ENCODE measurements at regions not wholly inside any gene's neighbourhood (a gene's known extent, or its start where the extent isn't known, plus 50 kb on each side); places are given as distances from the start of the nearest gene placed in this dataset.

- TF ChIP-seq, protein P1, sequence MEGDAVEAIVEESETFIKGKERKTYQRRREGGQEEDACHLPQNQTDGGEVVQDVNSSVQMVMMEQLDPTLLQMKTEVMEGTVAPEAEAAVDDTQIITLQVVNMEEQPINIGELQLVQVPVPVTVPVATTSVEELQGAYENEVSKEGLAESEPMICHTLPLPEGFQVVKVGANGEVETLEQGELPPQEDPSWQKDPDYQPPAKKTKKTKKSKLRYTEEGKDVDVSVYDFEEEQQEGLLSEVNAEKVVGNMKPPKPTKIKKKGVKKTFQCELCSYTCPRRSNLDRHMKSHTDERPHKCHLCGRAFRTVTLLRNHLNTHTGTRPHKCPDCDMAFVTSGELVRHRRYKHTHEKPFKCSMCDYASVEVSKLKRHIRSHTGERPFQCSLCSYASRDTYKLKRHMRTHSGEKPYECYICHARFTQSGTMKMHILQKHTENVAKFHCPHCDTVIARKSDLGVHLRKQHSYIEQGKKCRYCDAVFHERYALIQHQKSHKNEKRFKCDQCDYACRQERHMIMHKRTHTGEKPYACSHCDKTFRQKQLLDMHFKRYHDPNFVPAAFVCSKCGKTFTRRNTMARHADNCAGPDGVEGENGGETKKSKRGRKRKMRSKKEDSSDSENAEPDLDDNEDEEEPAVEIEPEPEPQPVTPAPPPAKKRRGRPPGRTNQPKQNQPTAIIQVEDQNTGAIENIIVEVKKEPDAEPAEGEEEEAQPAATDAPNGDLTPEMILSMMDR (IDR thresholded peaks at IDR 0.05): no peak
- no peak for TF ChIP-seq POLR2A (IDR thresholded peaks at IDR 0.05)
Measured at GRCh38 chr1:29962831-29963247, 726.5 kb downstream of the PTPRU start.

All from ovary (tissue), 3 donors.